ENCODE measurements at regions not wholly inside any gene's neighbourhood (a gene's known extent, or its start where the extent isn't known, plus 50 kb on each side); places are given as distances from the start of the nearest gene placed in this dataset.

DNA sequence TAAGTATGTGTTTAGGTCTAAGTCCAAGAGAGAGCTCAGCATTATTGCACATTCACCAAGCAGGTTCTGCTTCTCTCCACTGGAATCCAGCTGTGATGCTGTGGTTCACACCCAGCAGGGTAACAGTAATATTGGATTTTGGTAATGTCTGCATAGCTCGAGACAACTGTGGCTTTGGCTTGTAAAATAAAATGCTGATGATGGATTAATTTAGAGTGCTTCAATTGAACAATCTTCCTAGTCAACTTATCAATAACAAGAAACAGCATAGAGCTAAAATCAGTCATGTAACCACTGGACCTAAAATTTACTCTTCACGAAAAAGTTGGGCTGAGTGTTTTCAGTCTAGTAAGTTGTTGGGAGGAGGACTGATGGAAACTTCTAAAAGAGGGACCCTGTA, 709.2 kb downstream of the TYW1 start:
- TF ChIP-seq EZH2 (IDR thresholded peaks at IDR 0.05), result no peak
- no peak for TF ChIP-seq POLR2AphosphoS5 (IDR thresholded peaks at IDR 0.05; ENCODE audit: borderline replicate concordance, low read depth, low read length)
